Fibroblast of skin of abdomen (primary cell): ENCODE measurements at regions not wholly inside any gene's neighbourhood (a gene's known extent, or its start where the extent isn't known, plus 50 kb on each side); places are given as distances from the start of the nearest gene placed in this dataset.
"Not testable (repeated sequence)": the region's sequence is repeated elsewhere in the genome, so short reads cannot be mapped to it uniquely, and the experiment has no call there.

Experiments
- DNase-seq: peaks from one replicate; pipeline ENCODE4 v3.0.0-alpha.2; 2013

GRCh38 chr14:101292448-101292847 is 268.8 kb upstream of the DIO3 start:
- DNase-seq: no peak

GRCh38 chr14:101293605-101294004 is 267.7 kb upstream of the DIO3 start:
- no peak for DNase-seq

GRCh38 chr14:101294136-101294535 is 267.2 kb upstream of the DIO3 start:
- no peak for DNase-seq

- not testable (repeated sequence) for DNase-seq
Measured at GRCh38 chr14:101299781-101300180, 261.5 kb upstream of the DIO3 start.

- no peak for DNase-seq
Measured at GRCh38 chr14:101301011-101301410, 260.3 kb upstream of the DIO3 start.

GRCh38 chr14:101307162-101307561 is 254.1 kb upstream of the DIO3 start:
- DNase-seq: not testable (repeated sequence)

GRCh38 chr14:101311186-101311585 is 250.1 kb upstream of the DIO3 start:
- DNase-seq: not testable (repeated sequence)

GRCh38 chr14:101313268-101313667 is 248.0 kb upstream of the DIO3 start:
- no peak for DNase-seq

GRCh38 chr14:101315802-101316296 is 245.4 kb upstream of the DIO3 start:
- DNase-seq: no peak

- DNase-seq: no peak
Measured at GRCh38 chr14:101318271-101318670, 243.0 kb upstream of the DIO3 start.

GRCh38 chr14:101320396-101320795 is 240.9 kb upstream of the DIO3 start:
- DNase-seq: no peak

GRCh38 chr14:101322223-101322622 is 239.1 kb upstream of the DIO3 start:
- DNase-seq: no peak

GRCh38 chr14:101323111-101323510 is 238.2 kb upstream of the DIO3 start:
- no peak for DNase-seq

- not testable (repeated sequence) for DNase-seq
Measured at GRCh38 chr14:101323614-101324235, 237.6 kb upstream of the DIO3 start.

GRCh38 chr14:101325319-101325718 is 236.0 kb upstream of the DIO3 start:
- DNase-seq: no peak

- no peak for DNase-seq
Measured at GRCh38 chr14:101328412-101329028, 232.8 kb upstream of the DIO3 start.

- no peak for DNase-seq
Measured at GRCh38 chr14:101330416-101331140, 230.7 kb upstream of the DIO3 start.

- DNase-seq: no peak
Measured at GRCh38 chr14:101331141-101331525, 230.2 kb upstream of the DIO3 start.

- no peak for DNase-seq
Measured at GRCh38 chr14:101331661-101332169, 229.6 kb upstream of the DIO3 start.

GRCh38 chr14:101332281-101332680 is 229.0 kb upstream of the DIO3 start:
- no peak for DNase-seq

GRCh38 chr14:101333335-101334280 is 227.7 kb upstream of the DIO3 start:
- no peak for DNase-seq

GRCh38 chr14:101334656-101335055 is 226.6 kb upstream of the DIO3 start:
- no peak for DNase-seq
